CD4-positive, alpha-beta T cell treated with Interleukin-15 for 1 hour (primary cell): ENCODE measurements at regions not wholly inside any gene's neighbourhood (a gene's known extent, or its start where the extent isn't known, plus 50 kb on each side); places are given as distances from the start of the nearest gene placed in this dataset.
"Not testable (repeated sequence)": the region's sequence is repeated elsewhere in the genome, so short reads cannot be mapped to it uniquely, and the experiment has no call there.

Experiments
- DNase-seq: peaks from one replicate; pipeline ENCODE4 v3.0.0-alpha.2; 2020

GRCh38 chr4:12005471-12005870 is 576.8 kb upstream of the HS3ST1 start:
- no peak for DNase-seq

- not testable (repeated sequence) for DNase-seq
Observed at GRCh38 chr4:11996581-11996980, 567.9 kb upstream of the HS3ST1 start.

GRCh38 chr4:11976726-11977263 is 548.1 kb upstream of the HS3ST1 start:
- DNase-seq: no peak

GRCh38 chr4:11973270-11973669 is 544.6 kb upstream of the HS3ST1 start:
- DNase-seq: no peak

GRCh38 chr4:11970754-11971153 is 542.1 kb upstream of the HS3ST1 start:
- no peak for DNase-seq

GRCh38 chr4:11966782-11967181 is 538.1 kb upstream of the HS3ST1 start:
- DNase-seq: no peak

- no peak for DNase-seq
Observed at GRCh38 chr4:11954093-11954492, 525.4 kb upstream of the HS3ST1 start.

GRCh38 chr4:11949355-11949754 is 520.7 kb upstream of the HS3ST1 start:
- DNase-seq: no peak

GRCh38 chr4:11947629-11948028 is 518.9 kb upstream of the HS3ST1 start:
- not testable (repeated sequence) for DNase-seq

- no peak for DNase-seq
Observed at GRCh38 chr4:11937941-11938340, 509.2 kb upstream of the HS3ST1 start.

- no peak for DNase-seq
Observed at GRCh38 chr4:11931266-11931820, 502.6 kb upstream of the HS3ST1 start.

- no peak for DNase-seq
Observed at GRCh38 chr4:11929080-11929479, 500.4 kb upstream of the HS3ST1 start.

- DNase-seq: no peak
Observed at GRCh38 chr4:11919316-11919715, 490.6 kb upstream of the HS3ST1 start.

- no peak for DNase-seq
Observed at GRCh38 chr4:11914406-11914805, 485.7 kb upstream of the HS3ST1 start.

GRCh38 chr4:11912886-11913285 is 484.2 kb upstream of the HS3ST1 start:
- DNase-seq: no peak

- no peak for DNase-seq
Observed at GRCh38 chr4:11910812-11911211, 482.1 kb upstream of the HS3ST1 start.

GRCh38 chr4:11908712-11909111 is 480.0 kb upstream of the HS3ST1 start:
- DNase-seq: no peak

- DNase-seq: no peak
Observed at GRCh38 chr4:11908205-11908604, 479.5 kb upstream of the HS3ST1 start.

GRCh38 chr4:11904846-11905739 is 476.4 kb upstream of the HS3ST1 start:
- no peak for DNase-seq

- no peak for DNase-seq
Observed at GRCh38 chr4:11904117-11904535, 475.4 kb upstream of the HS3ST1 start.

- no peak for DNase-seq
Observed at GRCh38 chr4:11901089-11901488, 472.4 kb upstream of the HS3ST1 start.

- DNase-seq: no peak
Observed at GRCh38 chr4:11900359-11900758, 471.7 kb upstream of the HS3ST1 start.

- DNase-seq: no peak
Observed at GRCh38 chr4:11898796-11899195, 470.1 kb upstream of the HS3ST1 start.

- DNase-seq: no peak
Observed at GRCh38 chr4:11895766-11896165, 467.1 kb upstream of the HS3ST1 start.
